Breast epithelium (tissue), 3 donors: ENCODE measurements at regions not wholly inside any gene's neighbourhood (a gene's known extent, or its start where the extent isn't known, plus 50 kb on each side); places are given as distances from the start of the nearest gene placed in this dataset.

Experiments used
- POLR2A ChIP-seq: fragments of 450-650 bp; IDR thresholded peaks from one replicate; pipeline ENCODE4 v1.6.1; 2016; ENCODE audit warnings: antibody characterized with exemption, mild to moderate bottlenecking, moderate library complexity
- TF ChIP-seq, protein P1 (sequence below), 3 donors: fragments of 450-650 bp; IDR thresholded peaks; one replicate each; pipeline ENCODE4 v1.5.1; 2016 to 2017; ENCODE audit warnings: antibody characterized with exemption in 3 of 3, mild to moderate bottlenecking in 3 of 3, moderate library complexity in 3 of 3

GRCh38 chr15:31435261-31435911, 108.8 kb downstream of the KLF13 start:
- TF ChIP-seq, protein P1, sequence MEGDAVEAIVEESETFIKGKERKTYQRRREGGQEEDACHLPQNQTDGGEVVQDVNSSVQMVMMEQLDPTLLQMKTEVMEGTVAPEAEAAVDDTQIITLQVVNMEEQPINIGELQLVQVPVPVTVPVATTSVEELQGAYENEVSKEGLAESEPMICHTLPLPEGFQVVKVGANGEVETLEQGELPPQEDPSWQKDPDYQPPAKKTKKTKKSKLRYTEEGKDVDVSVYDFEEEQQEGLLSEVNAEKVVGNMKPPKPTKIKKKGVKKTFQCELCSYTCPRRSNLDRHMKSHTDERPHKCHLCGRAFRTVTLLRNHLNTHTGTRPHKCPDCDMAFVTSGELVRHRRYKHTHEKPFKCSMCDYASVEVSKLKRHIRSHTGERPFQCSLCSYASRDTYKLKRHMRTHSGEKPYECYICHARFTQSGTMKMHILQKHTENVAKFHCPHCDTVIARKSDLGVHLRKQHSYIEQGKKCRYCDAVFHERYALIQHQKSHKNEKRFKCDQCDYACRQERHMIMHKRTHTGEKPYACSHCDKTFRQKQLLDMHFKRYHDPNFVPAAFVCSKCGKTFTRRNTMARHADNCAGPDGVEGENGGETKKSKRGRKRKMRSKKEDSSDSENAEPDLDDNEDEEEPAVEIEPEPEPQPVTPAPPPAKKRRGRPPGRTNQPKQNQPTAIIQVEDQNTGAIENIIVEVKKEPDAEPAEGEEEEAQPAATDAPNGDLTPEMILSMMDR (IDR thresholded peaks at IDR 0.05), result peak; percentile 20 to 66 (median 62)
- TF ChIP-seq POLR2A, result no peak
